HEK293 (cell line): ENCODE measurements at regions not wholly inside any gene's neighbourhood (a gene's known extent, or its start where the extent isn't known, plus 50 kb on each side); places are given as distances from the start of the nearest gene placed in this dataset.

Experiments used
- CTCF ChIP-seq: fragments of 450-650 bp; formaldehyde crosslinking; IDR thresholded peaks from 2 replicates; pipeline ENCODE4 v1.5.1; 2016; ENCODE audit warnings: missing biosample characterization, missing genetic modification characterization
- GLIS2 ChIP-seq: fragments of 450-650 bp; formaldehyde crosslinking; IDR thresholded peaks from 2 replicates; pipeline ENCODE4 v1.5.1; 2016; ENCODE audit warnings: missing biosample characterization, missing genetic modification characterization
- INSM2 ChIP-seq: fragments of 450-650 bp; formaldehyde crosslinking; IDR thresholded peaks from 2 replicates; pipeline ENCODE4 v1.5.1; 2016; ENCODE audit warnings: missing biosample characterization, missing genetic modification characterization
- KLF16 ChIP-seq: fragments of 450-650 bp; formaldehyde crosslinking; IDR thresholded peaks from 2 replicates; pipeline ENCODE4 v1.5.1; 2017; ENCODE audit warnings: missing biosample characterization, missing genetic modification characterization
- KLF9 ChIP-seq: fragments of 450-650 bp; formaldehyde crosslinking; IDR thresholded peaks from 2 replicates; pipeline ENCODE4 v1.5.1; 2016; ENCODE audit warnings: missing biosample characterization, missing genetic modification characterization, low read depth
- REST ChIP-seq: fragments of 450-650 bp; formaldehyde crosslinking; IDR thresholded peaks from 2 replicates; pipeline ENCODE4 v1.5.1; 2016; ENCODE audit warnings: missing biosample characterization, missing genetic modification characterization
- SETDB1 ChIP-seq: IDR thresholded peaks from one replicate; pipeline ENCODE4 v1.6.1; 2017; ENCODE audit warnings: mild to moderate bottlenecking, low read length, moderate library complexity, mixed read lengths; ENCODE audit not compliant: insufficient read length
- SP2 ChIP-seq: fragments of 450-650 bp; formaldehyde crosslinking; IDR thresholded peaks from 2 replicates; pipeline ENCODE4 v1.5.1; 2016; ENCODE audit warnings: missing biosample characterization, missing genetic modification characterization
- ZNF324 ChIP-seq: fragments of 450-650 bp; formaldehyde crosslinking; IDR thresholded peaks from 2 replicates; pipeline ENCODE4 v1.5.1; 2016; ENCODE audit warnings: missing biosample characterization, missing genetic modification characterization
- ZNF513 ChIP-seq: fragments of 450-650 bp; IDR thresholded peaks from 2 replicates; pipeline ENCODE4 v1.5.1; 2018; ENCODE audit warnings: missing biosample characterization, missing genetic modification characterization
- ZNF629 ChIP-seq: fragments of 450-650 bp; formaldehyde crosslinking; IDR thresholded peaks from 2 replicates; pipeline ENCODE4 v1.5.1; 2017; ENCODE audit warnings: missing biosample characterization, missing genetic modification characterization
- ZNF701 ChIP-seq: fragments of 450-650 bp; formaldehyde crosslinking; IDR thresholded peaks from 2 replicates; pipeline ENCODE4 v1.5.1; 2016; ENCODE audit warnings: missing biosample characterization, missing genetic modification characterization
- ZNF837 ChIP-seq: fragments of 450-650 bp; formaldehyde crosslinking; IDR thresholded peaks from 2 replicates; pipeline ENCODE4 v1.5.1; 2016; ENCODE audit warnings: missing biosample characterization, missing genetic modification characterization

- TF ChIP-seq KLF9 (tag by site-specific recombination) (no peak), SP2 (tag by site-specific recombination) (no peak), ZNF701 (tag by site-specific recombination) (no peak), CTCF (tag by site-specific recombination) (no peak), ZNF513 (tag by site-specific recombination) (no peak), REST (no peak), GLIS2 (tag by site-specific recombination) (no peak), SETDB1 (no peak), ZNF629 (tag by site-specific recombination) (no peak), ZNF324 (no peak), KLF16 (tag by site-specific recombination) (no peak), INSM2 (tag by site-specific recombination) (no peak), ZNF837 (tag by site-specific recombination) (no peak)
These were observed 1672.3 kb downstream of the ARAP2 start for GRCh38 chr4:34572026-34572425.
